IMR-90 (cell line): ENCODE measurements at regions not wholly inside any gene's neighbourhood (a gene's known extent, or its start where the extent isn't known, plus 50 kb on each side); places are given as distances from the start of the nearest gene placed in this dataset.

Experiments
- ATAC-seq: fragments of 200-7000 bp; cut with Tn5 transposase; 2 replicates; pipeline ENCODE4 v1.9.1; 2020; ENCODE audit warnings: low read depth, mild to moderate bottlenecking, moderate library complexity
- BruUV-seq: library from RNA; stranded (reverse); fragments of 400-500 nt; replicated peaks from 2 replicates; lab custom pipeline; 2021; lab: Mats Ljungman, UMichigan
- CTCF ChIA-PET: fragments of 300-600 bp; formaldehyde crosslinking; extraction: SDS; loops from one replicate; lab custom pipeline; 2021; ENCODE audit warnings: antibody characterized with exemption; lab: Yijun Ruan, JAX
- POLR2A ChIA-PET: fragments of 300-600 bp; sonication (Branson Sonifier 250); formaldehyde crosslinking; loops from one replicate; lab custom pipeline; 2022; ENCODE audit warnings: antibody characterized with exemption; ENCODE audit not compliant: unreplicated experiment; lab: Charles Lee
- DNase-seq: peaks from one replicate; pipeline ENCODE4 v3.0.0; 2013
- H2AFZ ChIP-seq: replicated peaks from 2 replicates; pipeline ENCODE3; 2013; ENCODE audit warnings: low read length, mild to moderate bottlenecking; ENCODE audit not compliant: poor library complexity
- H2AK5ac ChIP-seq: 2 replicates; pipeline ENCODE4 v1.6.1; 2013; ENCODE audit warnings: low read depth, low read length, inconsistent platforms
- H2AK9ac ChIP-seq: replicated peaks from 2 replicates; pipeline ENCODE3; 2013; ENCODE audit warnings: mild to moderate bottlenecking, low read depth, low read length, moderate library complexity; ENCODE audit not compliant: poor library complexity
- H2BK120ac ChIP-seq: 2 replicates; pipeline ENCODE4 v1.6.1; 2013; ENCODE audit warnings: low read depth, low read length, inconsistent platforms
- H2BK15ac ChIP-seq: 3 replicates; pipeline ENCODE4 v1.6.1; 2013; ENCODE audit warnings: low read depth, low read length, inconsistent platforms
- H2BK20ac ChIP-seq: 2 replicates; pipeline ENCODE4 v1.6.1; 2013; ENCODE audit warnings: low read depth, mild to moderate bottlenecking, inconsistent platforms, low read length, moderate library complexity
- H2BK5ac ChIP-seq: 2 replicates; pipeline ENCODE4 v1.6.1; 2013; ENCODE audit warnings: mild to moderate bottlenecking, low read depth, low read length, inconsistent platforms; ENCODE audit not compliant: poor library complexity, severe bottlenecking
- H3K14ac ChIP-seq: replicated peaks from 2 replicates; pipeline ENCODE4 v1.6.1; 2013; ENCODE audit warnings: low read depth, low read length, inconsistent platforms
- H3K18ac ChIP-seq: 2 replicates; pipeline ENCODE4 v1.6.1; 2013; ENCODE audit warnings: low read depth, low read length, control low read depth
- H3K23ac ChIP-seq: 2 replicates; pipeline ENCODE4 v1.6.1; 2013; ENCODE audit warnings: low read depth, low read length, inconsistent platforms
- H3K27ac ChIP-seq: 2 replicates; pipeline ENCODE4 v1.5.1; 2013; ENCODE audit warnings: mild to moderate bottlenecking, control low read depth, low read length; ENCODE audit not compliant: insufficient read depth
- H3K27me3 ChIP-seq: 2 replicates; pipeline ENCODE4 v1.6.1; 2013; ENCODE audit warnings: low read length; ENCODE audit not compliant: control insufficient read depth, insufficient read depth
- H3K36me3 ChIP-seq: 2 replicates; pipeline ENCODE4 v1.6.1; 2013; ENCODE audit warnings: low read length, mixed read lengths; ENCODE audit not compliant: control insufficient read depth, insufficient read depth
- H3K4ac ChIP-seq: 2 replicates; pipeline ENCODE4 v1.6.1; 2013; ENCODE audit warnings: low read depth, low read length, inconsistent platforms
- H3K4me1 ChIP-seq: 2 replicates; pipeline ENCODE4 v1.6.1; 2013; ENCODE audit warnings: low read length, mixed read lengths; ENCODE audit not compliant: control insufficient read depth, insufficient read depth
- H3K4me2 ChIP-seq: 2 replicates; pipeline ENCODE4 v1.6.1; 2013; ENCODE audit warnings: low read depth, mild to moderate bottlenecking, control low read depth, low read length, moderate library complexity
- H3K4me3 ChIP-seq: 2 replicates; pipeline ENCODE4 v1.5.1; 2013; ENCODE audit warnings: low read depth, mild to moderate bottlenecking, control low read depth, low read length, moderate library complexity; ENCODE audit not compliant: insufficient read depth
- H3K56ac ChIP-seq: 2 replicates; pipeline ENCODE4 v1.6.1; 2013; ENCODE audit warnings: low read length, inconsistent platforms; ENCODE audit not compliant: insufficient read depth; ENCODE audit errors: extremely low read depth
- H3K79me1 ChIP-seq, 2 experiments: 2 replicates each; pipeline ENCODE4 v1.6.1; 2013; ENCODE audit warnings: low read length in 2 of 2, inconsistent platforms in 1 of 2, low read depth in 1 of 2
- H3K9ac ChIP-seq: 2 replicates; pipeline ENCODE4 v1.6.1; 2013; ENCODE audit warnings: low read depth, low read length, control low read depth
- H3K9me1 ChIP-seq: 2 replicates; pipeline ENCODE4 v1.6.1; 2013; ENCODE audit warnings: low read length, inconsistent platforms; ENCODE audit not compliant: insufficient read depth
- H3K9me3 ChIP-seq: 2 replicates; pipeline ENCODE4 v1.6.1; 2013; ENCODE audit warnings: low read length; ENCODE audit not compliant: control insufficient read depth, insufficient read depth
- H4K20me1 ChIP-seq: 2 replicates; pipeline ENCODE4 v1.6.1; 2013; ENCODE audit warnings: low read length, inconsistent platforms; ENCODE audit not compliant: insufficient read depth
- H4K5ac ChIP-seq: 2 replicates; pipeline ENCODE4 v1.6.1; 2013; ENCODE audit warnings: mild to moderate bottlenecking, low read depth, low read length, control low read depth
- H4K8ac ChIP-seq, 2 experiments: 2 replicates each; pipeline ENCODE4 v1.6.1; 2013; ENCODE audit warnings: low read depth in 2 of 2, low read length in 2 of 2, control low read depth in 1 of 2, inconsistent platforms in 1 of 2
- H4K91ac ChIP-seq: 2 replicates; pipeline ENCODE4 v1.6.1; 2013; ENCODE audit warnings: low read depth, low read length, inconsistent platforms; ENCODE audit not compliant: insufficient read depth
- BHLHE40 ChIP-seq: fragments of 150-350 bp; IDR thresholded peaks from 2 replicates; pipeline ENCODE4 v1.6.1; 2016; ENCODE audit warnings: mild to moderate bottlenecking, low read depth, low read length
- CEBPB ChIP-seq: IDR thresholded peaks from 2 replicates; pipeline ENCODE4 v1.6.1; 2012; ENCODE audit warnings: low read depth, low read length, improper control_type of control experiment
- CHD1 ChIP-seq: IDR thresholded peaks from 2 replicates; pipeline ENCODE4 v1.6.1; 2012; ENCODE audit warnings: low read depth, low read length, improper control_type of control experiment
- FOS ChIP-seq: fragments of 150-350 bp; IDR thresholded peaks from 2 replicates; pipeline ENCODE4 v1.6.1; 2016; ENCODE audit warnings: low read depth, low read length
- MAFK ChIP-seq: IDR thresholded peaks from 2 replicates; pipeline ENCODE4 v1.6.1; 2012; ENCODE audit warnings: low read depth, low read length, improper control_type of control experiment
- MAZ ChIP-seq: IDR thresholded peaks from 2 replicates; pipeline ENCODE4 v1.6.1; 2012; ENCODE audit warnings: low read depth, mild to moderate bottlenecking, low read length, improper control_type of control experiment, moderate library complexity, borderline replicate concordance
- MXI1 ChIP-seq: IDR thresholded peaks from 2 replicates; pipeline ENCODE4 v1.6.1; 2012; ENCODE audit warnings: low read depth, mild to moderate bottlenecking, low read length, moderate library complexity, borderline replicate concordance
- NFE2L2 ChIP-seq: fragments of 150-350 bp; IDR thresholded peaks from 2 replicates; pipeline ENCODE4 v1.6.1; 2016; ENCODE audit warnings: low read depth, mild to moderate bottlenecking, low read length
- POLR2A ChIP-seq: IDR thresholded peaks from 2 replicates; pipeline ENCODE4 v1.6.1; 2012; ENCODE audit warnings: mild to moderate bottlenecking, low read depth, low read length
- RAD21 ChIP-seq: IDR thresholded peaks from 2 replicates; pipeline ENCODE4 v1.6.1; 2012; ENCODE audit warnings: low read length, improper control_type of control experiment
- RCOR1 ChIP-seq: IDR thresholded peaks from 2 replicates; pipeline ENCODE4 v1.6.1; 2012; ENCODE audit warnings: mild to moderate bottlenecking, low read length, improper control_type of control experiment; ENCODE audit not compliant: insufficient replicate concordance
- RFX5 ChIP-seq: IDR thresholded peaks from 2 replicates; pipeline ENCODE4 v1.8.0; 2012; ENCODE audit warnings: low read depth, mild to moderate bottlenecking, low read length, moderate library complexity
- SMC3 ChIP-seq: fragments of 150-350 bp; IDR thresholded peaks from 2 replicates; pipeline ENCODE4 v1.6.1; 2016; ENCODE audit warnings: low read depth, mild to moderate bottlenecking, antibody characterized with exemption, low read length, moderate library complexity
- USF2 ChIP-seq: fragments of 150-350 bp; IDR thresholded peaks from 2 replicates; pipeline ENCODE4 v1.6.1; 2017; ENCODE audit warnings: mild to moderate bottlenecking, antibody characterized with exemption, low read length, low read depth
- WGBS, 2 experiments: methylation state at CpG; one replicate each; pipeline versions ENCODE4 v1.1.5 to v1.1.7; 2013; ENCODE audit warnings: missing lambda C conversion rate in 2 of 2; ENCODE audit not compliant: insufficient read length in 1 of 2; ENCODE audit errors: extremely low coverage in 2 of 2; 5-methylcytosine and 5-hydroxymethylcytosine counted together
- dilution Hi-C: fragments of 300-500 bp; cut with HindIII; formaldehyde crosslinking; loops from one replicate; pipeline ENCODE4 v1.14.3; 2018; ENCODE audit warnings: low sequenced_read_pairs; ENCODE audit not compliant: unreplicated experiment
- in situ Hi-C: fragments of 300-500 bp; cut with MboI; formaldehyde crosslinking; loops from 3 replicates; pipeline ENCODE4 v1.14.3; 2019; ENCODE audit warnings: low sequenced_read_pairs, inconsistent platforms, mixed read lengths
- intact Hi-C: fragments of 100-400 bp; cut with micrococcal nuclease; formaldehyde crosslinking; loops from 2 replicates; pipeline ENCODE4 v1.10.0; 2022
- TF ChIP-seq, protein P1 (sequence below): conservative IDR thresholded peaks from 2 replicates; pipeline ENCODE4 v1.5.1; 2012; ENCODE audit warnings: mild to moderate bottlenecking, low read depth, low read length, improper control_type of control experiment
- TF ChIP-seq, protein P2 (sequence below): fragments of 150-350 bp; IDR thresholded peaks from 2 replicates; pipeline ENCODE4 v1.6.1; 2016; ENCODE audit warnings: low read depth, mild to moderate bottlenecking, low read length, moderate library complexity, borderline replicate concordance

DNA sequence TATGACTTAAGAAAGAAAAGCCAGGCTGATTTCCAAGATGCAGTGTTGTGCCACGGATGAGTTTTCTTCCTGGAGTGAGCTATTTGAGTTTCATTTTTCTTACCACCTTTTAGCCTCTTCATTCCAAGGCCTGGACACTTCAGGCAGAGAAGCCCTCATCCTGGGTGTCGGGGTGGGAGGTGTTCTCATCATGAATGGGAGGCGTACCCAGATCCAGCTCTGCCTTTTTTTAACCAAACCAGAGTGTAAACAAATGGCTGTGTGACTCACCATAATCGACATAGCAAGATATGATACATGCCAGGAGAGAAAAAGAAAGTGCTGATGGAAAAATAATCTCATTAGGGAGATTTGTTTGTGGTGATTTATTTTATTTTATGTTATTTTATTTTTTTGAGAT is 79.9 kb downstream of the ARF6 start:
- H3K4me2 ChIP-seq, result peak overlapping the region; percentile 98
- H3K4ac ChIP-seq, result peak overlapping the region; percentile 93
- H3K9me1 ChIP-seq, result peaks cover 20% of the 10 kb centered on the region
- H2BK120ac ChIP-seq, result peak overlapping the region; percentile 96
- dilution Hi-C loops (no loop called here), in situ Hi-C loops (no loop called here), intact Hi-C loops (loop anchor here (1.0 to 5.0 kb wide), 3 partner anchors 19 to 106 kb away; partner anchors contain the start of gene ARF6)
- peak overlapping the region; percentile 92; the same call in 1 of the 2 replicates for H3K23ac ChIP-seq
- ATAC-seq (peak; percentile 78), DNase-seq (peak; percentile 92)
- H2BK20ac ChIP-seq, result peak overlapping the region; percentile 87
- ChIA-PET CTCF (interaction anchor here (1.3 to 1.4 kb wide), 2 partner anchors 88 to 111 kb away, joined by 3 to 4 read pairs; no protein-coding TSS in a partner anchor), POLR2A (interaction anchor here (0.8 to 1.1 kb wide), 3 partner anchors 19 to 80 kb away, joined by 3 to 4 read pairs (median 3); no protein-coding TSS in a partner anchor)
- H3K4me1 ChIP-seq, result peaks cover 32% of the 10 kb centered on the region
- H4K5ac ChIP-seq, result peak overlapping the region; percentile 97; the same call in 1 of the 2 replicates
- peak overlapping the region; percentile 94 for H2BK5ac ChIP-seq
- H4K91ac ChIP-seq, result peak overlapping the region; percentile 87
- no TSS peak for BruUV-seq
- peak overlapping the region; percentile 52 for H3K9ac ChIP-seq
- peaks cover 0 to 25% of the 10 kb centered on the region in 2 experiments; a peak in 1 of 4 replicates for H3K79me1 ChIP-seq
- peak overlapping the region; percentile 78 for H3K14ac ChIP-seq
- H3K9me3 ChIP-seq, result no peaks in the 10 kb centered on the region
- no peaks in the 10 kb centered on the region for H4K20me1 ChIP-seq
- H3K18ac ChIP-seq, result peak overlapping the region; percentile 99
- H2BK15ac ChIP-seq, result peak overlapping the region; percentile 89; the same call in 2 of the 3 replicates
- H2AFZ ChIP-seq, result peak overlapping the region; percentile 17
- H2AK5ac ChIP-seq, result peak overlapping the region; percentile 95
- peak overlapping the region; percentile 11; the same call in 1 of the 2 replicates for H3K4me3 ChIP-seq
- H3K27me3 ChIP-seq, result no peaks in the 10 kb centered on the region
- peak overlapping the region in 1 of 2 experiments; percentile 86; a peak in 2 of 4 replicates for H4K8ac ChIP-seq
- H2AK9ac ChIP-seq, result no peak overlapping the region
- no CpG with 5 or more reads among the region's 4 CpGs for WGBS, 2 experiments
- TF ChIP-seq BHLHE40, result peak; percentile 54
- no peak for TF ChIP-seq RCOR1
- no peak for TF ChIP-seq RFX5
- no peak for TF ChIP-seq MXI1
- TF ChIP-seq USF2, result no peak
- TF ChIP-seq, protein P1, sequence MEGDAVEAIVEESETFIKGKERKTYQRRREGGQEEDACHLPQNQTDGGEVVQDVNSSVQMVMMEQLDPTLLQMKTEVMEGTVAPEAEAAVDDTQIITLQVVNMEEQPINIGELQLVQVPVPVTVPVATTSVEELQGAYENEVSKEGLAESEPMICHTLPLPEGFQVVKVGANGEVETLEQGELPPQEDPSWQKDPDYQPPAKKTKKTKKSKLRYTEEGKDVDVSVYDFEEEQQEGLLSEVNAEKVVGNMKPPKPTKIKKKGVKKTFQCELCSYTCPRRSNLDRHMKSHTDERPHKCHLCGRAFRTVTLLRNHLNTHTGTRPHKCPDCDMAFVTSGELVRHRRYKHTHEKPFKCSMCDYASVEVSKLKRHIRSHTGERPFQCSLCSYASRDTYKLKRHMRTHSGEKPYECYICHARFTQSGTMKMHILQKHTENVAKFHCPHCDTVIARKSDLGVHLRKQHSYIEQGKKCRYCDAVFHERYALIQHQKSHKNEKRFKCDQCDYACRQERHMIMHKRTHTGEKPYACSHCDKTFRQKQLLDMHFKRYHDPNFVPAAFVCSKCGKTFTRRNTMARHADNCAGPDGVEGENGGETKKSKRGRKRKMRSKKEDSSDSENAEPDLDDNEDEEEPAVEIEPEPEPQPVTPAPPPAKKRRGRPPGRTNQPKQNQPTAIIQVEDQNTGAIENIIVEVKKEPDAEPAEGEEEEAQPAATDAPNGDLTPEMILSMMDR, result no peak
- TF ChIP-seq SMC3, result no peak
- TF ChIP-seq NFE2L2, result no peak
- no peak for TF ChIP-seq POLR2A
- TF ChIP-seq, protein P2, sequence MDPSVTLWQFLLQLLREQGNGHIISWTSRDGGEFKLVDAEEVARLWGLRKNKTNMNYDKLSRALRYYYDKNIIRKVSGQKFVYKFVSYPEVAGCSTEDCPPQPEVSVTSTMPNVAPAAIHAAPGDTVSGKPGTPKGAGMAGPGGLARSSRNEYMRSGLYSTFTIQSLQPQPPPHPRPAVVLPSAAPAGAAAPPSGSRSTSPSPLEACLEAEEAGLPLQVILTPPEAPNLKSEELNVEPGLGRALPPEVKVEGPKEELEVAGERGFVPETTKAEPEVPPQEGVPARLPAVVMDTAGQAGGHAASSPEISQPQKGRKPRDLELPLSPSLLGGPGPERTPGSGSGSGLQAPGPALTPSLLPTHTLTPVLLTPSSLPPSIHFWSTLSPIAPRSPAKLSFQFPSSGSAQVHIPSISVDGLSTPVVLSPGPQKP, result no peak
- TF ChIP-seq RAD21, result no peak
- TF ChIP-seq CEBPB, result no peak
- TF ChIP-seq CHD1, result no peak
- peak; percentile 34; the same call in 1 of the 2 replicates for TF ChIP-seq MAFK
- peak; percentile 38; the same call in 1 of the 2 replicates for TF ChIP-seq MAZ
- peak; percentile 83 for TF ChIP-seq FOS
- peak overlapping the region; percentile 69 for H3K56ac ChIP-seq
- no peaks in the 10 kb centered on the region for H3K36me3 ChIP-seq
- peak overlapping the region; percentile 94 for H3K27ac ChIP-seq
